KMS-11 (cell line): ENCODE measurements at regions not wholly inside any gene's neighbourhood (a gene's known extent, or its start where the extent isn't known, plus 50 kb on each side); places are given as distances from the start of the nearest gene placed in this dataset.

Experiments used
- H2AFZ ChIP-seq: fragments of 200-600 bp; sonication (generic); 2 replicates; pipeline ENCODE4 v1.6.1; 2016; ENCODE audit warnings: antibody characterized with exemption, mixed run types, low read depth
- H3K27ac ChIP-seq: fragments of 200-600 bp; sonication (generic); 2 replicates; pipeline ENCODE4 v1.6.1; 2016; ENCODE audit warnings: mild to moderate bottlenecking, mixed run types
- H3K27me3 ChIP-seq: fragments of 200-600 bp; sonication (generic); 2 replicates; pipeline ENCODE4 v1.6.1; 2017; ENCODE audit warnings: mild to moderate bottlenecking, low read depth, mixed run types, moderate library complexity; ENCODE audit not compliant: insufficient read depth
- H3K36me3 ChIP-seq: fragments of 200-600 bp; sonication (generic); 2 replicates; pipeline ENCODE4 v1.6.1; 2017; ENCODE audit warnings: mild to moderate bottlenecking, mixed run types; ENCODE audit not compliant: insufficient read depth
- H3K4me1 ChIP-seq: fragments of 200-600 bp; sonication (generic); 2 replicates; pipeline ENCODE4 v1.6.1; 2016; ENCODE audit warnings: mild to moderate bottlenecking, low read depth, mixed run types; ENCODE audit not compliant: poor library complexity, severe bottlenecking
- H3K4me2 ChIP-seq: fragments of 200-600 bp; sonication (generic); 2 replicates; pipeline ENCODE4 v1.7.0; 2016; ENCODE audit warnings: mild to moderate bottlenecking, mixed run types
- H3K4me3 ChIP-seq: fragments of 200-600 bp; sonication (generic); IDR thresholded peaks from 2 replicates; pipeline ENCODE4 v1.6.1; 2017; ENCODE audit warnings: low read depth, low read length, mixed read lengths; ENCODE audit not compliant: insufficient read depth
- H3K79me2 ChIP-seq: fragments of 200-600 bp; sonication (generic); 2 replicates; pipeline ENCODE4 v1.6.1; 2016; ENCODE audit warnings: low read depth, mixed run types; ENCODE audit not compliant: insufficient read depth
- H3K9ac ChIP-seq: fragments of 200-600 bp; sonication (generic); 2 replicates; pipeline ENCODE4 v1.6.1; 2016; ENCODE audit warnings: mild to moderate bottlenecking, mixed run types
- H4K20me1 ChIP-seq: fragments of 200-600 bp; sonication (generic); 2 replicates; pipeline ENCODE4 v1.6.1; 2016; ENCODE audit warnings: mild to moderate bottlenecking, mixed run types; ENCODE audit not compliant: insufficient read depth
- TF ChIP-seq, protein P1 (sequence below): fragments of 200-600 bp; sonication (generic); conservative IDR thresholded peaks from 2 replicates; pipeline ENCODE4 v1.6.1; 2017; ENCODE audit warnings: low read depth, mild to moderate bottlenecking, antibody characterized with exemption, low read length, moderate library complexity, mixed read lengths

DNA sequence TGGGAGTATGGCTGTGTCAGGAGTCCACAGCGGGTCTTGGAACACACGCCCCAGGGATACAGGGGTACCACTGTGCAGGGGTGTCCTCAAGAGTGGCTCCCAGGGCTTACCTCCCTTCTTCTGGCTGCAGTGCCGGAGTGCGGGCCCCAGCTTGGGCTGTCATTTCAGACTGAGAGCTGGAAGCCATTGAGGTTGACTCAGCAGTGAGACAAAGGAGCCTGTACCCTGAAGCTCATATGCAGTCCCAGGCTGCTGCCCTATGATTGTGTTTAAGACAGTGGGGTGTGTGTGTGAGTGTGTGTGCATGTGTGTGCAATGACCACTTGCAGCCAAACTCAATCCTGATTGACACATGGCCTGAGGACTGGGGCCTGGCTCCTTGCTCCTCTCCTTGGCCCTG is 167.7 kb upstream of the AFDN start:
- no peak overlapping the region for H3K27ac ChIP-seq
- no peak overlapping the region for H3K4me3 ChIP-seq
- no peaks in the 10 kb centered on the region for H3K27me3 ChIP-seq
- H3K4me1 ChIP-seq: no peaks in the 10 kb centered on the region
- TF ChIP-seq, protein P1, sequence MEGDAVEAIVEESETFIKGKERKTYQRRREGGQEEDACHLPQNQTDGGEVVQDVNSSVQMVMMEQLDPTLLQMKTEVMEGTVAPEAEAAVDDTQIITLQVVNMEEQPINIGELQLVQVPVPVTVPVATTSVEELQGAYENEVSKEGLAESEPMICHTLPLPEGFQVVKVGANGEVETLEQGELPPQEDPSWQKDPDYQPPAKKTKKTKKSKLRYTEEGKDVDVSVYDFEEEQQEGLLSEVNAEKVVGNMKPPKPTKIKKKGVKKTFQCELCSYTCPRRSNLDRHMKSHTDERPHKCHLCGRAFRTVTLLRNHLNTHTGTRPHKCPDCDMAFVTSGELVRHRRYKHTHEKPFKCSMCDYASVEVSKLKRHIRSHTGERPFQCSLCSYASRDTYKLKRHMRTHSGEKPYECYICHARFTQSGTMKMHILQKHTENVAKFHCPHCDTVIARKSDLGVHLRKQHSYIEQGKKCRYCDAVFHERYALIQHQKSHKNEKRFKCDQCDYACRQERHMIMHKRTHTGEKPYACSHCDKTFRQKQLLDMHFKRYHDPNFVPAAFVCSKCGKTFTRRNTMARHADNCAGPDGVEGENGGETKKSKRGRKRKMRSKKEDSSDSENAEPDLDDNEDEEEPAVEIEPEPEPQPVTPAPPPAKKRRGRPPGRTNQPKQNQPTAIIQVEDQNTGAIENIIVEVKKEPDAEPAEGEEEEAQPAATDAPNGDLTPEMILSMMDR: no peak
- no peaks in the 10 kb centered on the region for H3K79me2 ChIP-seq
- no peaks in the 10 kb centered on the region for H3K36me3 ChIP-seq
- H3K4me2 ChIP-seq: no peak overlapping the region
- no peak overlapping the region for H2AFZ ChIP-seq
- no peaks in the 10 kb centered on the region for H4K20me1 ChIP-seq
- H3K9ac ChIP-seq: no peak overlapping the region

DNA sequence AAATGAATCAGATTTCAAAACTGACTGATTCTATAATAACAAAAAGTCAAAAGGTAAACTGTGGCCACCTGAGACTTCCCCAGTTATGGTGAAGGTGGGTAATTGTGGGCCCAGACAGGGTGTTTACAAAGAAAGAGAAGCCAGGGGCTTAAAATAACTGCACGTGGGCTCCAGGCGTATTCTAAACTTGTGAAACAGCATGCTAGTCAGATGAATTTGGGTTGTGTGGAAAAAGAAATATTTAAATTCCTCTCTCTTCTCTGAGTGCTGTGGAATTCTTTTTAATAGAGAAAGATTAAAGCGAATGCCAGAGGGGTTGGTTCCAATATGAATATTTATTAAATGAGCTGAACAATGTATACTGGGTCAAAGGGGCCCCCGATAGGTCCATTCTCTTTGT is 166.3 kb upstream of the AFDN start:
- Histone ChIP-seq H3K27me3 (no peaks in the 10 kb centered on the region), H3K9ac (no peak overlapping the region), H3K36me3 (no peaks in the 10 kb centered on the region), H3K4me1 (no peaks in the 10 kb centered on the region), H3K4me2 (no peak overlapping the region), H2AFZ (no peak overlapping the region), H3K79me2 (no peaks in the 10 kb centered on the region), H3K4me3 (no peak overlapping the region), H4K20me1 (no peaks in the 10 kb centered on the region), H3K27ac (no peak overlapping the region)
- TF ChIP-seq, protein P1: no peak

DNA sequence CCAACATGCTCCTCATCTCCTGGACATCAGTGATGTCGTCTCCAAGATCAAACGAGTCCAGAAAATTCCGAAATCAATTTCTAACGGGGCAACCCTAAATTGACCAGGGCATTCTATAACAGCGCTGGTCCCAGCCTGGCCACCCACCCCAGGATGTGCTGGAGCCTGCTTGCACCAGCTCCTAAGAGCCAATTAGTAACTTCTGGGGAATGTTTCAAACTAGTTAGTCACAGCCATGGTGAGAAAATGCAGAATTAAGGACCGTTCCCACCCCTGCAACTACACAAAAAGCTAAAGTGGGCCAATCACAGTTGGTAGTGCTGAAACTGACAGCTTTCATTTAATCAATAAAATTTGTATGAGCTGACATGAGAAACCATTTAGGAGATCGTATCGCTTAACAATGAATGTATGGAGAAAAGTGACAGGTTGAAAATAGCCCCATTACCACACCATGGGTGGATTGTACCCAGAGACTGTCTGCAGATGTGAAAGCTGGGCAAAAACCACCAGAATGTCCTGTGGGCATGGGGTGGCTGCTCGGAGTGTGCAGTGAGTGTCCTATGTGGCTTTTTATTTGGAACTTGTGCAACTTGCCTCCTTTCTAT is 165.7 kb upstream of the AFDN start:
- TF ChIP-seq, protein P1: no peak
- Histone ChIP-seq H3K4me2 (no peak overlapping the region), H3K4me3 (no peak overlapping the region), H2AFZ (no peak overlapping the region), H3K9ac (no peak overlapping the region), H3K79me2 (no peaks in the 10 kb centered on the region), H4K20me1 (no peaks in the 10 kb centered on the region), H3K27me3 (no peaks in the 10 kb centered on the region), H3K4me1 (no peaks in the 10 kb centered on the region), H3K27ac (no peak overlapping the region), H3K36me3 (no peaks in the 10 kb centered on the region)

GRCh38 chr6:167661552-167662044 is 165.1 kb upstream of the AFDN start:
- no peaks in the 10 kb centered on the region for H3K79me2 ChIP-seq
- no peaks in the 10 kb centered on the region for H3K27me3 ChIP-seq
- no peak overlapping the region for H3K4me3 ChIP-seq
- TF ChIP-seq, protein P1: no peak
- H3K36me3 ChIP-seq: no peaks in the 10 kb centered on the region
- no peak overlapping the region for H3K4me2 ChIP-seq
- no peak overlapping the region for H3K27ac ChIP-seq
- no peak overlapping the region for H3K9ac ChIP-seq
- H4K20me1 ChIP-seq: no peaks in the 10 kb centered on the region
- H2AFZ ChIP-seq: no peak overlapping the region
- no peaks in the 10 kb centered on the region for H3K4me1 ChIP-seq
